Lung (tissue), 11 donors: ENCODE measurements at regions not wholly inside any gene's neighbourhood (a gene's known extent, or its start where the extent isn't known, plus 50 kb on each side); places are given as distances from the start of the nearest gene placed in this dataset.

ENCODE experiments used
- ATAC-seq: fragments of 200-7000 bp; cut with Tn5 transposase; one replicate; pipeline ENCODE4 v1.9.1; 2020; ENCODE audit warnings: moderate number of reproducible peaks; ENCODE audit not compliant: insufficient read depth, low FRiP score
- DNase-seq, 3 donors: peaks; one replicate each; pipeline ENCODE4 v3.0.0-alpha.2; 2013 to 2017
- H3K27ac ChIP-seq, 2 donors: one replicate each; pipeline ENCODE4 v1.5.1; 2013; ENCODE audit warnings: mild to moderate bottlenecking in 2 of 2, moderate library complexity in 2 of 2, control low read depth in 1 of 2, inconsistent platforms in 1 of 2, low read depth in 1 of 2, low read length in 1 of 2
- H3K27me3 ChIP-seq, 3 donors: one replicate each; pipeline ENCODE4 v1.5.1; 2013; ENCODE audit warnings: low read length in 2 of 3; ENCODE audit not compliant: control insufficient read depth in 3 of 3, insufficient read depth in 3 of 3
- H3K36me3 ChIP-seq, 4 donors: one replicate each; pipeline ENCODE4 v1.5.1; 2013; ENCODE audit warnings: low read length in 4 of 4, mild to moderate bottlenecking in 1 of 4, moderate library complexity in 1 of 4; ENCODE audit not compliant: control insufficient read depth in 4 of 4, insufficient read depth in 4 of 4
- H3K4me1 ChIP-seq, 5 donors: one replicate each; pipeline ENCODE4 v1.5.1; 2013; ENCODE audit warnings: low read length in 5 of 5, mild to moderate bottlenecking in 2 of 5, moderate library complexity in 1 of 5; ENCODE audit not compliant: control insufficient read depth in 5 of 5, insufficient read depth in 5 of 5
- H3K4me3 ChIP-seq: one replicate; pipeline ENCODE4 v1.5.1; 2013; ENCODE audit warnings: mild to moderate bottlenecking, control low read depth, moderate library complexity
- H3K9ac ChIP-seq, 2 donors: one replicate each; pipeline ENCODE4 v1.5.1; 2013; ENCODE audit warnings: low read length in 2 of 2, control low read depth in 1 of 2; ENCODE audit not compliant: insufficient read depth in 1 of 2
- H3K9me3 ChIP-seq, 4 donors: one replicate each; pipeline ENCODE4 v1.5.1; 2013; ENCODE audit warnings: low read length in 3 of 4, mild to moderate bottlenecking in 1 of 4, moderate library complexity in 1 of 4; ENCODE audit not compliant: control insufficient read depth in 4 of 4, insufficient read depth in 3 of 4
- WGBS, 2 donors: extraction: QIAGEN DNeasy Blood & Tissue Kit; methylation state at CpG; one replicate each; pipeline ENCODE4 v1.1.7; 2013; 5-methylcytosine and 5-hydroxymethylcytosine counted together
- TF ChIP-seq, protein P1 (sequence below): IDR thresholded peaks from 2 replicates; pipeline ENCODE4 v1.5.1; 2012; ENCODE audit warnings: mild to moderate bottlenecking; ENCODE audit errors: control extremely low read depth, extremely low read depth
- donor health status: control.
- donor health status: control.
- donor health status: Bipolar disorder and iron deficiency.
- donor health status: healthy.
- donor health status: DM: yes; HTN: yes; CAD: no.

DNA sequence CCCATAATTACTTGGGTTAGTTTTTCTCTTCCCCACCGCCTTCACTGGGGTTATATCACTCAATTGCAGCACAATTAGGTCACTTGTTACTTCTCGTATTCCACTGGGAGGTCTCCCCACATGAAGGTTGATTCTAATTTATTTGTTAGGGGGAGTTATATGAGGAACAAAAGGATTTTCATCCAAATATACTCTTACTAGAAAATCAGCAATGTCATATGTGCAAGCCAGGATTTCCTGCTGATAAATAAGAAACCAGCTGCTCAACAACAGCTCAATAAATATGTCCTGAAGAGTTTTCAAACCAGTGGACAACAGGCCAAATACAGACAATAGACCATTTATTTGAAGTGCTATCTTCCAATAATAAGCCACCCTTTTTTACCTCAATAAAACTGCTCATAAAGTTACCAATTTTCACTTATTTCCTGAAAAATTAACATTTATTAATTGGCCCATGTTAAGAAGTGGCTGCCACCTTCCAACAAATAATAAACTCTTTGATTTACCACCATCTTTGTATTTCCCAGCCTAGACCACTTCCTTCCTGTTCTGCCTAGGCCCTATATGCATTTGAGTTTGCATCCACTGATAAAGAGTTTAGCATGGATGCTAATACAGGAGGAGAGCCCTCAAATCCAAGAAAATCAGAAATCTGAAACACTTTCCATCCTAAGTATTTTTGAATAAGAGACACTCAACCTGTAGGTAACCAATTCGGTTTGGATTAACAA, 184.4 kb upstream of the SLC39A10 start:
- no peak for DNase-seq
- Histone ChIP-seq H3K4me3 (no peak overlapping the region), H3K9ac (no peak overlapping the region), H3K4me1 (peaks cover 0 to 5% (median 0%) of the 10 kb centered on the region in 5 donors), H3K27me3 (no peaks in the 10 kb centered on the region), H3K27ac (no peak overlapping the region), H3K9me3 (no peaks in the 10 kb centered on the region), H3K36me3 (no peaks in the 10 kb centered on the region)
- ATAC-seq: no peak
- TF ChIP-seq, protein P1, sequence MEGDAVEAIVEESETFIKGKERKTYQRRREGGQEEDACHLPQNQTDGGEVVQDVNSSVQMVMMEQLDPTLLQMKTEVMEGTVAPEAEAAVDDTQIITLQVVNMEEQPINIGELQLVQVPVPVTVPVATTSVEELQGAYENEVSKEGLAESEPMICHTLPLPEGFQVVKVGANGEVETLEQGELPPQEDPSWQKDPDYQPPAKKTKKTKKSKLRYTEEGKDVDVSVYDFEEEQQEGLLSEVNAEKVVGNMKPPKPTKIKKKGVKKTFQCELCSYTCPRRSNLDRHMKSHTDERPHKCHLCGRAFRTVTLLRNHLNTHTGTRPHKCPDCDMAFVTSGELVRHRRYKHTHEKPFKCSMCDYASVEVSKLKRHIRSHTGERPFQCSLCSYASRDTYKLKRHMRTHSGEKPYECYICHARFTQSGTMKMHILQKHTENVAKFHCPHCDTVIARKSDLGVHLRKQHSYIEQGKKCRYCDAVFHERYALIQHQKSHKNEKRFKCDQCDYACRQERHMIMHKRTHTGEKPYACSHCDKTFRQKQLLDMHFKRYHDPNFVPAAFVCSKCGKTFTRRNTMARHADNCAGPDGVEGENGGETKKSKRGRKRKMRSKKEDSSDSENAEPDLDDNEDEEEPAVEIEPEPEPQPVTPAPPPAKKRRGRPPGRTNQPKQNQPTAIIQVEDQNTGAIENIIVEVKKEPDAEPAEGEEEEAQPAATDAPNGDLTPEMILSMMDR: no peak
- WGBS, 2 donors: 66 to 71% methylated on average over 3 of the region's 3 CpGs

DNA sequence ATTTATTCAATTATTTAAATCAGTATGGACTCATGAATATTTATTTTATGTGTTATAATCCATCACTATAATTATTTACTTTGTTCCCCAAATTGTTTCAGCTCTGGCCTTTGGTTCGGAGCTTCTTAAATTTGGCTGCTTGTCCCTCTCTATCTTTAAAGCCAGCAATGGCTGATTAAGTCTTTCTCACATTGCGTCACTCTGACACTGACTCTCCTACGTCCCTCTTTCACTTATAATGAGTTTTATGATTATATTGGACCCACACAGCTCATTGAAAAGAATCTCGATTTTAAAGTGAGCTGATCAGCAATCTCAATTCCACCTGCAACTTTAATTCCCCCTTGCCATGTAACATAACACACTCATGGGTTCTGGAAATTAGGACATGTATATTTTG, 185.2 kb upstream of the SLC39A10 start:
- Histone ChIP-seq H3K27me3 (no peaks in the 10 kb centered on the region), H3K9ac (no peak overlapping the region), H3K27ac (no peak overlapping the region), H3K36me3 (no peaks in the 10 kb centered on the region), H3K4me1 (peaks cover 0 to 5% (median 0%) of the 10 kb centered on the region in 5 donors), H3K9me3 (no peaks in the 10 kb centered on the region), H3K4me3 (no peak overlapping the region)
- 80 to 87% methylated on average over 4 of the region's 4 CpGs for WGBS, 2 donors
- ATAC-seq (no peak), DNase-seq (no peak)
- TF ChIP-seq, protein P1: no peak

DNA sequence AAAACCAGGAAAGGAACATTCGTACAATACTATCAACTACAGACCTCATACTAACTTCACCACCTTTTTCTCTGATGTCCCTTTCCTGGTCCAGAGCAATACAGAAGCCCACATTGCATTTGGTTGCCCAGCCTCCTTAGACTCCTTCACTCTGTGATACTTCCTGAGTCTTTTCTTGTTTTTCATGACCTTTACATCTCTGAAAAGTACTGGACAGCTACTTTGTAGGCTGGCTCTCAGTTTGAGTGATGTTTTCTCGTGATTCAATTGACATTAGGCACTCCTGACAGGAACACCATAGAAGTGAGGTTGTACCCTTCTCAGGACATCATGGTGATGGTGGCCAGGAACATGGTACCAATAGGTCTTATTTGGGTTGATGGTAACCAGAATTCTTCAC, 185.9 kb upstream of the SLC39A10 start:
- Histone ChIP-seq H3K9me3 (no peaks in the 10 kb centered on the region), H3K4me3 (no peak overlapping the region), H3K4me1 (peaks cover 0 to 5% (median 0%) of the 10 kb centered on the region in 5 donors), H3K27me3 (no peaks in the 10 kb centered on the region), H3K36me3 (no peaks in the 10 kb centered on the region), H3K9ac (no peak overlapping the region), H3K27ac (no peak overlapping the region)
- TF ChIP-seq, protein P1: no peak
- WGBS, 2 donors: 54 to 67% methylated on average over 2 of the region's 2 CpGs
- DNase-seq (no peak), ATAC-seq (no peak)

DNA sequence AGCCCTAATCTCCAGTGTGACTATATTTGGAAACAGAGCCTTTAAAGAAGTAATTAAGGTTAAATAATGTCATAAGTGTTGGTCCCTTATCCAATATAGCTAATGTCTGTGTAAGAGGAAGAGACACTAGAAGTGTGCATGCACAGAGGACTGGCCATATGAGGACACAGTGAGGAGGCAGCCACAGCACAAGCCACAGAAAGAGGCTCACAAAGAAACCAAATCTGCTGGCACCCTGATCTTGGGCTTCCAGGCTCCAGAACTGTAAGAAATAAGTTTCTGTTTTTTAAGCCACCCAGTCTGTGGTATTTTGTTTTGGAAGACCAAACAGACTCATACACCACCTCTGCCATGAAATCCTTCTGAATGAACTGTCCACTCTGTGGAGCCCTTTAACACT, 186.4 kb upstream of the SLC39A10 start:
- ATAC-seq (no peak), DNase-seq (no peak)
- no peaks in the 10 kb centered on the region for H3K27me3 ChIP-seq
- no peak overlapping the region for H3K9ac ChIP-seq
- no peak overlapping the region for H3K27ac ChIP-seq
- no peaks in the 10 kb centered on the region for H3K36me3 ChIP-seq
- H3K4me3 ChIP-seq: no peak overlapping the region
- TF ChIP-seq, protein P1: no peak
- H3K9me3 ChIP-seq: peaks cover 0 to 4% (median 0%) of the 10 kb centered on the region in 4 donors
- peaks cover 0 to 5% (median 0%) of the 10 kb centered on the region in 5 donors for H3K4me1 ChIP-seq
